SH-SY5Y (cell line): ENCODE measurements at regions not wholly inside any gene's neighbourhood (a gene's known extent, or its start where the extent isn't known, plus 50 kb on each side); places are given as distances from the start of the nearest gene placed in this dataset.

ENCODE experiments used
- GATA2 ChIP-seq: IDR thresholded peaks from 2 replicates; pipeline ENCODE4 v1.6.1; 2011; ENCODE audit warnings: mild to moderate bottlenecking, low read depth, low read length
- GATA3 ChIP-seq: IDR thresholded peaks from 2 replicates; pipeline ENCODE4 v1.6.1; 2011; ENCODE audit warnings: low read depth, mild to moderate bottlenecking, low read length, moderate library complexity

- TF ChIP-seq GATA3 (no peak), GATA2 (no peak)
These were observed 1389.5 kb downstream of the PLA2G4A start for GRCh38 chr1:188218289-188218688.
